ENCODE measurements at regions not wholly inside any gene's neighbourhood (a gene's known extent, or its start where the extent isn't known, plus 50 kb on each side); places are given as distances from the start of the nearest gene placed in this dataset.
A peak's percentile ranks its signal among the peaks of the same experiment; 100 is the strongest.

- TF ChIP-seq CTCF (IDR thresholded peaks at IDR 0.05), result no peak
- DNase-seq (no peak), ATAC-seq (peak in 5 of 8 donors; percentile 16 to 43 (median 23))
- intact Hi-C loops (cut with DNase I), result loop anchor here in 3 of 10 donors (10.0 kb wide), 3 partner anchors 215 to 445 kb away; partner anchors contain the start of gene IGFBP5 (in 1 of the 3)
- Histone ChIP-seq H3K9me3 (peaks cover 0 to 7% (median 0%) of the 10 kb centered on the region in 11 donors), H3K27ac (no peak overlapping the region), H3K27me3 (no peaks in the 10 kb centered on the region), H3K4me1 (peaks cover 0 to 18% (median 5%) of the 10 kb centered on the region in 9 donors), H3K4me3 (no peak overlapping the region), H3K36me3 (no peaks in the 10 kb centered on the region)
- WGBS, 2 donors, result 96 to 98% methylated on average over 7 of the region's 7 CpGs
These were observed 209.6 kb upstream of the TNP1 start for GRCh38 chr2:217069263-217070042.

- WGBS, 2 donors, result 90 to 94% methylated on average over 6 of the region's 6 CpGs
- H3K27me3 ChIP-seq, result no peaks in the 10 kb centered on the region
- TF ChIP-seq CTCF (IDR thresholded peaks at IDR 0.05), result no peak
These were observed 208.9 kb upstream of the TNP1 start for GRCh38 chr2:217068677-217069250.

GRCh38 chr2:217067787-217068186 is 207.9 kb upstream of the TNP1 start:
- H3K27me3 ChIP-seq, result no peaks in the 10 kb centered on the region
- intact Hi-C loops (cut with DNase I), result loop anchor here in 2 of 10 donors (10.0 kb wide), 2 partner anchors 373 to 447 kb away; partner anchors contain the start of gene IGFBP5 (in 1 of the 2)
- no peak for ATAC-seq
- H3K36me3 ChIP-seq, result no peaks in the 10 kb centered on the region
- no peak overlapping the region for H3K27ac ChIP-seq
- peaks cover 0 to 20% (median 11%) of the 10 kb centered on the region in 9 donors for H3K4me1 ChIP-seq
- WGBS, 2 donors, result 97 to 98% methylated on average over 6 of the region's 6 CpGs
- no peak overlapping the region for H3K4me3 ChIP-seq
- no peak for TF ChIP-seq CTCF (IDR thresholded peaks at IDR 0.05)
- H3K9me3 ChIP-seq, result peaks cover 0 to 7% (median 0%) of the 10 kb centered on the region in 11 donors
- no peak for DNase-seq

More at GRCh38 chr2:217068677-217069250, 208.9 kb upstream of the TNP1 start:
- no peak for ATAC-seq
- Histone ChIP-seq H3K4me1 (peaks cover 0 to 20% (median 9%) of the 10 kb centered on the region in 9 donors), H3K27ac (no peak overlapping the region), H3K4me3 (no peak overlapping the region), H3K36me3 (no peaks in the 10 kb centered on the region), H3K9me3 (peaks cover 0 to 7% (median 0%) of the 10 kb centered on the region in 11 donors)
- DNase-seq, result no peak
- intact Hi-C loops (cut with DNase I), result loop anchor here in 2 of 10 donors (10.0 kb wide), 2 partner anchors 374 to 446 kb away; partner anchors contain the start of gene IGFBP5 (in 1 of the 2)

- no peaks in the 10 kb centered on the region for H3K27me3 ChIP-seq
- H3K4me3 ChIP-seq, result no peak overlapping the region
- H3K27ac ChIP-seq, result no peak overlapping the region
- H3K36me3 ChIP-seq, result no peaks in the 10 kb centered on the region
- no peak for TF ChIP-seq CTCF (IDR thresholded peaks at IDR 0.05)
- WGBS, 2 donors, result 83 to 89% methylated on average over 21 of the region's 21 CpGs
- H3K9me3 ChIP-seq, result peaks cover 0 to 7% (median 0%) of the 10 kb centered on the region in 11 donors
- peaks cover 0 to 20% (median 11%) of the 10 kb centered on the region in 9 donors for H3K4me1 ChIP-seq
- DNase-seq (no peak), ATAC-seq (no peak)
- intact Hi-C loops (cut with DNase I), result loop anchor here in 2 of 10 donors (10.0 kb wide), 2 partner anchors 372 to 448 kb away; partner anchors contain the start of gene IGFBP5 (in 1 of the 2)
These were observed 206.8 kb upstream of the TNP1 start for GRCh38 chr2:217066510-217067270.
